ENCODE measurements at regions not wholly inside any gene's neighbourhood (a gene's known extent, or its start where the extent isn't known, plus 50 kb on each side); places are given as distances from the start of the nearest gene placed in this dataset.
"Not testable (repeated sequence)": the region's sequence is repeated elsewhere in the genome, so short reads cannot be mapped to it uniquely, and the experiment has no call there.

GRCh38 chr9:129544761-129545160 lies 76.1 kb downstream of the C9orf50 start:
- DNase-seq = no peak

- no peak for DNase-seq
Observed at GRCh38 chr9:129542741-129543140, 78.2 kb downstream of the C9orf50 start.

- no peak for DNase-seq
Observed at GRCh38 chr9:129541270-129541669, 79.6 kb downstream of the C9orf50 start.

- DNase-seq = no peak
Observed at GRCh38 chr9:129539446-129539845, 81.5 kb downstream of the C9orf50 start.

DNA sequence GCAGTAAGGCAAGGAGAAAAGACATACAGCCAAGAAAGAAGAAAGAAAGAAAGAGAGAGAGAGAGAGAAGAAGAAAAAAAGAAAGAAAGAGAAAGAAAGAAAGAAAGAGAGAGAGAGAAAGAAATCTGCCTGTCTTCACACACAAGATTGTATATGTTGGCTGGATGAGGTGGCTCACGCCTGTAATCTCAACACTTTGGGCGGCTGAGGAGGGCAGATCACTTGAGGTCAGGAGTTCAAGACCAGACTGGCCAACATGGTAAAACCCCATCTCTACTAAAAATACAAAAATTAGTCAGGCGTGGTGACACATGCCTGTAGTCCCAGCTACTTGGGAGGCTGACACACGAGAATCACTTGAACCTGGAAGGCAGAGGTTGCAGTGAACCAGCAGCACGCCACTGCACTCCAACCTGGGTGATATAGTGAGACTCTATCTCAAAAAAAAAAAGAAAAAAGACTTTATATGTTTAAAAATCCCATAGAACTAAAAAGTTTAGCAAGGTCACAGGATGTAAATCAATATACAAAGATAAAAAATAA lies 89.0 kb downstream of the C9orf50 start:
- DNase-seq = not testable (repeated sequence)

DNA sequence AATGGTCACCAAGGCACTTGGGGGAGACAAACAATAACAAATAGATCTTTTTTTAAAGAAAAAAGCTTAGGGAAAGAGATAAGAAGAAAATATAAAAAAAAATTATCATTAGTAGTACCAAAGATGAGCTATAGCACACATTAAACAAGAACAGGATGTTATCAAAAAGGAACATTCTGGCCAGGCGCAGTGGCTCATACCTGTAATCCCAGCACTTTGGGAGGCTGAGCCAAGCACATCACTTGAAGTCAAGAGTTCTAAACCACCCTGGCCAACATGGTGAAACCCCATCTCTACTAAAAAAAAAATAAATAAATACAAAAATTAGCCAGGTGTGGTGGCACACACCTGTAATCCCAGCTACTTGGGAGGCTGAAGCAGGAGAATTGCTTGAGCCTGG lies 92.9 kb downstream of the C9orf50 start:
- not testable (repeated sequence) for DNase-seq

GRCh38 chr9:129525656-129526196 lies 95.2 kb downstream of the C9orf50 start:
- DNase-seq = no peak

- no peak for DNase-seq
Observed at GRCh38 chr9:129524582-129525270, 96.2 kb downstream of the C9orf50 start.

- no peak for DNase-seq
Observed at GRCh38 chr9:129523943-129524581, 96.8 kb downstream of the C9orf50 start.

DNA sequence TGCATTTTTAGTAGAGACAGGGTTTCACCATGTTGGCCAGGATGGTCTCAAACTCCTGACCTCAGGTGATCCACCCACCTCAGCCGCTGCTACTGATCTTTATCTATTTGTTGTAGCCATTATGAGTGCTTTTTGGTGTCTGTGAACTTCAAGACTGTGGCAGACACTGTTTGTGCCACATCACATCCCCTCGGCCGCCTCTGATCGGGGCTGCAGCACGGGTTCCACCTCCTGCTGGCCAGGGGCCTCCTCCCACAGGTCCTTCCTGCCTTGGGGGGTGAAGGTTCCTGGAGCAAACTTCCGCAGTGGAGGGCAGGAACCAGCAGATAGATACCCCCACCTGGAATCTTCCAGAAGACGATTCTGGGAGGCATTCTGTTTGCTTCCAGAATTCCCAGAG lies 98.5 kb downstream of the C9orf50 start:
- no peak for DNase-seq

DNA sequence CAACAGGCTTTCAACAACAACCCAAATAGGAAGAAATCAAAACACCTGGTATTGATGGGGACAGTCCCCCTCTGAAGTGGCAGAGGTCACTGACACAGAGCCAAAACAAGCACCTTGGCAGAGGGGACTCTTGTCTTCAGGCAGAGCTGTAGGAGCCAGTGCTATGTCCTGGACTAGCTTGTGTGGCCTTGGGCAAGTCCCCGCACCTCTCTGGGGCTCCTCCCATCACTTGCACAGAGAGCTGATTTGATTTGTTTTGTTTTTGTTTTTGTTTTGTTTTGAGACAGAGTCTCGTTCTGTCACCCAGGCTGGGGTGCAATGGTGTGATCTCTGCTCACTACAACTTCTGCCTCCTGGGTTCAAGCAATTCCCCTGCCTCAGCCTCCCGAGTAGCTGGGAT lies 100.8 kb downstream of the C9orf50 start:
- DNase-seq = no peak

- DNase-seq = no peak
Observed at GRCh38 chr9:129518074-129518473, 102.8 kb downstream of the C9orf50 start.

- no peak for DNase-seq
Observed at GRCh38 chr9:129517006-129517405, 103.9 kb downstream of the C9orf50 start.

GRCh38 chr9:129514891-129515290 lies 106.0 kb downstream of the C9orf50 start:
- no peak for DNase-seq

- no peak for DNase-seq
Observed at GRCh38 chr9:129514497-129514867, 106.4 kb downstream of the C9orf50 start.

- no peak for DNase-seq
Observed at GRCh38 chr9:129513856-129514496, 106.9 kb downstream of the C9orf50 start.

DNA sequence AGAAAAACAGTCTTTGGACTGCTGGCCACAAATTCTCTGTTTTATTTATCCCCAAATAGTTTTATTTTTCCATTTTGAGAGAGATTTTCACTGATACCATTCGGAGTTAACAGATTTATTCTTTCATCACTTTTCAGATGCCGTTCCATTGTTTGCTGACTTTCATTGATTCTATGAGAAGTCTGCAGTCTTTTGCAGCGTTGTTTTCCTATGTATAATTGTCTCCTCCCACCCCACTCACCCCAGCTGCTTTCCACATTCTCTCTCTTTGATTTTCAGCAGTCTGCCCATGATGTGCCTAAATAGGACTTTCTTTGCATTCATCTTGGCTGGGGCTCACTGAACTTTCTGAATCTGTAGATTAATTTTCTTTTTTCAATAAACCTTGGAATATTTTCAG lies 107.6 kb downstream of the C9orf50 start:
- no peak for DNase-seq

DNA sequence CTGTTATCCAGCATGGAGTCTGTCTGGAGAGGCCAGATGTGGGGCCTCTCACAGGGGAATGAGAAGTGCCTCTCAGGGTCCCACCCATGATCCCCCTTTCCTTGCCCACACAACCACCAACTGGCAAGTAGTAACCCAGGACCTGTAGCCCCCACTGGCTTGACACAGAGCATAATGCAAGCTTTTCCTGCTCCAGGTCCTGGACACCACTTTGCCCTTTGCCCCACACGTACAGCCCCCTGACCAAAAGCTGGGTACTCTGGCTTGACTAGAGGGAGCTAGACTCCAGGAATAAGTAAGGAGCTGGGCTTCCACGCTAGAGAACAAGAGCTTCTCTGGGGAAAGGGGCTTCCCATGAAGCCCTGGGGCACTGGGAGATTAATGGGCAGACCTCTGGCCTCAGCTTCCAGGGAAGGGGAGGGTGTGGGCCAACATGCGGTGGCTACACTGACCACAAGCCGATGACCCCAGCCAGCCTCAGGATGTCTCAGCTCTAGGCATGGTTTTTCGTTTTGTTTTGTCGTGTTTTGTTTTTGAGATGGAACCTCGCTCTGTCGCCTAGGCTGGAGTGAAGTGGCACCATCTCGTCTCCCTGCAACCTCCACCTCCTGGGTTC lies 109.5 kb downstream of the C9orf50 start:
- DNase-seq = no peak

- no peak for DNase-seq
Observed at GRCh38 chr9:129509533-129509928, 111.4 kb downstream of the C9orf50 start.

DNA sequence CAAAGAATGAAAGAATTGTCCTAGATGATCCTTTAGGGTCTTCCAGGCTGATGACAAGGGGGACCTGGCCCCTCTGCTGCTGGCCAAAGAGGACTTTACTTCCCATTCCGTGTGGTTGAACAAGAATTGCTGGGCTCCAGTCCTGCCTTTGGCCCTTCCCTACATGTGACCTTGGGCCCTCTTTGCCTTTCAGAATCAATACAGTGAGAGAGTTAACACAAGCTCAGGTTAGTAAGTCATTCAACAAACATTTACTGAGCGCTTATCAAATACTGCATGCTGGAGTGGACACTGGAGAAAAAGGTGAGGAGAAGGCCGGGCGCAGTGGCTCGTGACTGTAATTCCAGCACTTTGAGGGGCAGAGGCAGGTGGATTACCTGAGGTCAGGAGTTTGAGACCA lies 113.1 kb downstream of the C9orf50 start:
- no peak for DNase-seq

DNA sequence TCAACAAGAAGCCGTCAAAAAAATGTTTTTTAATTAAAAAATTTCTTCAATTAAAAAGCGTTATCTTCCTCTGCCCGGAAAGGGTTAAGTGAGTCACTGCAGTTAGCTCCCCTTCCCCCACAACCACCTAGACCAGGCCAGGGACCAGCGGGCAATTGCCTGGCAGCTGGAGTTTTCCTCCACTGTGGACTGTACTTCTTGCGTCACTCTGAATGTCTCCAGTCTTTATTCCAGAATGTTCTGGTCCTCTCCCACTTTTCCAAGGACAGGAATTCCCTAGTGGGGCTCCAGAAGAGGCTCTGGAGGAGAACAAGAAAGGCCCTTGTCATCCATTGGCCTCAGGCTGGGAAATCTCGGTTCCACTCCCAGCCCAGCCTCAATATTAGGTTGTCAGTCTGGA lies 114.0 kb downstream of the C9orf50 start:
- no peak for DNase-seq

DNA sequence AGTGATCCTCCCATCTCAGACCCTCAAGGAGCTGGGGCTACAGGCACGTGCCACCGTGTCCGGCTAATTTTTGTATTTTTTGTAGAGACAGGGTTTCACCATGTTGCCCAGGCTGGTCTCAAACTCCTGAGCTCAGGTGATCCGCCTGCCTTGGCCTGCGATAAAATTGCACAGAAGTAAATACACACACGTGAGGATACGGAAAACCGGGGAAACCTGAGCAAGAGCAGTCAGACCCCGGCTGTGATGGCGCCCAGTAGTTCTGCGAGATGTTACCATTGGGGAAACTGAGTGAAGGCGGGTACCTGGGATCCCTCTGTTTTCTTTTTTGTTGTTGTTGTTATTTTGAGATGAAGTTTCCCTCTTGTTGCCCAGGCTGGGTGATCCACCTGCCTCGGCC lies 114.9 kb downstream of the C9orf50 start:
- DNase-seq = no peak

DNA sequence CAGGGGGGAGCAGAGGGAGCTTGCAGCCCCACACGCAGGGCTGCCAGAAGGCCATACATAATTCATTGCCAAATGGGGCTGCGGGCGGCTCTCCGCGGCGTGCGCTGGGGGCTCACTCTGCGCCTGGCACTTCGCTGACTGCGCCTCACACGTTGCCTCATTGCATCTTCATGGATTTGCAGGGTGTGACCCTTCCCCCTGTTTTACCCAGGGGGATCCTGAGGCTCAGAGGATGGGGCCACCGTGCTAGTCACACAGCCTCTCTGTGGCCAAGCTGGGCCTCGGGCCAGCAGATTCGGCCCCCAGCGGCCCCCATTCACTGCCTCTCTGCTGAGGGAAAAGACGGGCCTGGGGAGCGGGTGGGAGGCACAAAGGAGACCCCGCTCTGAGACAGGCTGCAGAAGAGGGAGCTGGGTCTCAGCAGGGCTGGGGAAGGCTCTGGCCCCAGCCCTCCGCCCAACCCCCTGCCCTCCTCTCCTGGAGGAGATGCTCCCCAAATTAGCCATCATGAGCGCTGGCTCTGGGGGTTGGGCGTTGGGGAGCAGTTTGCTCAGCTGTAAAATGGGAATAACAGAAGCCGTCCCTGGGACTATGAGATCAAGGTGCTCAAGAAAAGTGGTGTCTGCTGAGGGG lies 115.5 kb downstream of the C9orf50 start:
- DNase-seq = no peak
